Ascending aorta (tissue), 2 donors: ENCODE measurements at regions not wholly inside any gene's neighbourhood (a gene's known extent, or its start where the extent isn't known, plus 50 kb on each side); places are given as distances from the start of the nearest gene placed in this dataset.

ENCODE experiments used
- DNase-seq, 2 donors: peaks; one replicate each; pipeline ENCODE4 v3.0.0-alpha.2; 2019; ENCODE audit warnings: low spot score in 2 of 2
- H3K27ac ChIP-seq, 2 donors: fragments of 200-600 bp; sonication (generic); one replicate each; pipeline ENCODE4 v1.5.1; 2016 to 2017; ENCODE audit warnings: mild to moderate bottlenecking in 1 of 2
- H3K27me3 ChIP-seq: fragments of 200-600 bp; sonication (generic); one replicate; pipeline ENCODE4 v1.5.1; 2017
- H3K36me3 ChIP-seq, 2 donors: fragments of 200-600 bp; sonication (generic); one replicate each; pipeline ENCODE4 v1.5.1; 2016
- H3K4me1 ChIP-seq, 2 donors: fragments of 200-600 bp; sonication (generic); one replicate each; pipeline ENCODE4 v1.5.1; 2016 to 2017; ENCODE audit warnings: mild to moderate bottlenecking in 1 of 2
- H3K4me3 ChIP-seq, 2 donors: fragments of 200-600 bp; sonication (generic); one replicate each; pipeline ENCODE4 v1.5.1; 2016 to 2017; ENCODE audit warnings: mild to moderate bottlenecking in 1 of 2
- H3K9me3 ChIP-seq, 2 donors: fragments of 200-600 bp; sonication (generic); one replicate each; pipeline ENCODE4 v1.5.1; 2016
- CTCF ChIP-seq, 3 experiments: fragments of 200-600 bp in 2 of 3; fragments of 450-650 bp in 1 of 3; sonication (generic) in 2 of 3; IDR thresholded peaks; one replicate each; pipeline ENCODE4 v1.5.1; 2016 to 2019; ENCODE audit warnings: antibody characterized with exemption in 3 of 3, mild to moderate bottlenecking in 1 of 3, moderate library complexity in 1 of 3
- intact Hi-C: fragments of 100-400 bp; cut with DNase I; formaldehyde crosslinking; loops from one replicate; pipeline ENCODE4 v1.15.1; 2023

- Histone ChIP-seq H3K27me3 (no peaks in the 10 kb centered on the region), H3K27ac (no peak overlapping the region), H3K9me3 (no peaks in the 10 kb centered on the region), H3K36me3 (no peaks in the 10 kb centered on the region), H3K4me3 (no peak overlapping the region), H3K4me1 (peaks cover 0 to 6% of the 10 kb centered on the region in 2 donors)
- no peak for DNase-seq
- intact Hi-C loops: no loop called here
- no peak for TF ChIP-seq CTCF (IDR thresholded peaks at IDR 0.05)
Measured at GRCh38 chr2:196563876-196564275, 75.6 kb upstream of the CCDC150 start.

GRCh38 chr2:196565106-196565765, 74.3 kb upstream of the CCDC150 start:
- no peaks in the 10 kb centered on the region for H3K36me3 ChIP-seq
- H3K27ac ChIP-seq: no peak overlapping the region
- no peak for DNase-seq
- no peak for TF ChIP-seq CTCF (IDR thresholded peaks at IDR 0.05)
- intact Hi-C loops: no loop called here
- no peaks in the 10 kb centered on the region for H3K27me3 ChIP-seq
- no peak overlapping the region for H3K4me3 ChIP-seq
- H3K4me1 ChIP-seq: peaks cover 0 to 6% of the 10 kb centered on the region in 2 donors
- no peaks in the 10 kb centered on the region for H3K9me3 ChIP-seq

GRCh38 chr2:196565982-196566381, 73.5 kb upstream of the CCDC150 start:
- no peaks in the 10 kb centered on the region for H3K36me3 ChIP-seq
- H3K4me3 ChIP-seq: no peak overlapping the region
- intact Hi-C loops: no loop called here
- no peaks in the 10 kb centered on the region for H3K27me3 ChIP-seq
- DNase-seq: no peak
- H3K9me3 ChIP-seq: no peaks in the 10 kb centered on the region
- peaks cover 0 to 6% of the 10 kb centered on the region in 2 donors for H3K4me1 ChIP-seq
- no peak overlapping the region for H3K27ac ChIP-seq
- TF ChIP-seq CTCF (IDR thresholded peaks at IDR 0.05): no peak

- DNase-seq: no peak
- Histone ChIP-seq H3K27me3 (no peaks in the 10 kb centered on the region), H3K36me3 (no peaks in the 10 kb centered on the region), H3K9me3 (no peaks in the 10 kb centered on the region), H3K4me3 (no peak overlapping the region), H3K4me1 (peaks cover 0 to 6% of the 10 kb centered on the region in 2 donors), H3K27ac (peak overlapping the region; percentile 15 to 55)
- no peak for TF ChIP-seq CTCF (IDR thresholded peaks at IDR 0.05)
- intact Hi-C loops: no loop called here
Measured at GRCh38 chr2:196566961-196567666, 72.4 kb upstream of the CCDC150 start.

- H3K27me3 ChIP-seq: no peaks in the 10 kb centered on the region
- no peaks in the 10 kb centered on the region for H3K36me3 ChIP-seq
- intact Hi-C loops: no loop called here
- H3K4me1 ChIP-seq: peaks cover 0 to 6% of the 10 kb centered on the region in 2 donors
- H3K27ac ChIP-seq: no peak overlapping the region
- no peak for DNase-seq
- no peaks in the 10 kb centered on the region for H3K9me3 ChIP-seq
- TF ChIP-seq CTCF (IDR thresholded peaks at IDR 0.05): no peak
- H3K4me3 ChIP-seq: no peak overlapping the region
Measured at GRCh38 chr2:196568506-196568905, 71.0 kb upstream of the CCDC150 start.
